ENCODE measurements at regions not wholly inside any gene's neighbourhood (a gene's known extent, or its start where the extent isn't known, plus 50 kb on each side); places are given as distances from the start of the nearest gene placed in this dataset.

DNA sequence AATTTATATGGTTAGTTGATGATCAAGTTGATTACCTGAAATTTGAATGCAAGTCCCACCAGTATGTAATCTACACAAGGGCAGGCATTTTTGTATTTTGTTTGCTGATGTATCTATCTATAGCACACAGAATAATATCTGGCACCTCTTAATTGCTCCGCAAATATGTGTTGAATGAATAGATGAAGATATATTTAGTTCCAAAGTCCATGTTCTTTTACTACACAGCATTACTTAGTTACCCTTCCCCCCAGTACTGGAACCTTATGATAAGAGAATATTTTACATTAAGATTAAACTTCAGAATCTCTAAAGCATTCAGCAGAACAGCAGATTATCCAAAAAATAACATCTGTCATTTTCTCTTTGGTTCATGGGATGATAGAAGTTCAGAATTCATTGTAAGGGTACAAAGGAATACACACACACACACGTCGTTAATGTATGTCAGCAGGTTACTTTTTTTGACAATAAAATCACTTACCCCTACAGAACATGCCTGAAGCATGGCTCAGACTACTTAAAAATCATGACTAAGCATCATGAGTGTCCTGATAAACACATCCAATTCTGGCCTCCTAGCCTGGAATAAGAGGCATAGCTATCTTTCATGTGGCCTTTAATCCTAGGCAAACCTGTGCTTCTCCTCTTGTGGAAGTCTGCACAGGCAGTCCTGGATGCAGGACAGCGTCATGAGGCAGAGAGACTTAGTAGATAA, 148.9 kb upstream of the TBC1D5 start:
- Histone ChIP-seq H3K36me3 (ENCODE audit: insufficient read depth, low read length) (no peaks in the 10 kb centered on the region), H4K20me1 (ENCODE audit: insufficient read depth, low read length) (no peaks in the 10 kb centered on the region), H3K27ac (ENCODE audit: low read depth, low read length) (no peak overlapping the region), H3K27me3 (ENCODE audit: insufficient read depth, low read length) (no peaks in the 10 kb centered on the region), H3K79me2 (ENCODE audit: insufficient read depth, low read length) (no peaks in the 10 kb centered on the region), H3K4me3 (ENCODE audit: insufficient read depth, low read length) (no peak overlapping the region), H3K4me2 (ENCODE audit: insufficient read depth, low read length) (no peak overlapping the region), H2AFZ (ENCODE audit: low read length) (peak overlapping the region; percentile 10), H3K9me3 (ENCODE audit: low read depth, low read length) (no peaks in the 10 kb centered on the region), H3K4me1 (ENCODE audit: insufficient read depth, low read length) (no peaks in the 10 kb centered on the region)
- TF ChIP-seq, protein P1, sequence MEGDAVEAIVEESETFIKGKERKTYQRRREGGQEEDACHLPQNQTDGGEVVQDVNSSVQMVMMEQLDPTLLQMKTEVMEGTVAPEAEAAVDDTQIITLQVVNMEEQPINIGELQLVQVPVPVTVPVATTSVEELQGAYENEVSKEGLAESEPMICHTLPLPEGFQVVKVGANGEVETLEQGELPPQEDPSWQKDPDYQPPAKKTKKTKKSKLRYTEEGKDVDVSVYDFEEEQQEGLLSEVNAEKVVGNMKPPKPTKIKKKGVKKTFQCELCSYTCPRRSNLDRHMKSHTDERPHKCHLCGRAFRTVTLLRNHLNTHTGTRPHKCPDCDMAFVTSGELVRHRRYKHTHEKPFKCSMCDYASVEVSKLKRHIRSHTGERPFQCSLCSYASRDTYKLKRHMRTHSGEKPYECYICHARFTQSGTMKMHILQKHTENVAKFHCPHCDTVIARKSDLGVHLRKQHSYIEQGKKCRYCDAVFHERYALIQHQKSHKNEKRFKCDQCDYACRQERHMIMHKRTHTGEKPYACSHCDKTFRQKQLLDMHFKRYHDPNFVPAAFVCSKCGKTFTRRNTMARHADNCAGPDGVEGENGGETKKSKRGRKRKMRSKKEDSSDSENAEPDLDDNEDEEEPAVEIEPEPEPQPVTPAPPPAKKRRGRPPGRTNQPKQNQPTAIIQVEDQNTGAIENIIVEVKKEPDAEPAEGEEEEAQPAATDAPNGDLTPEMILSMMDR (IDR thresholded peaks at IDR 0.05; ENCODE audit: extremely low read depth, low read depth, low read length), result no peak
- no peak for DNase-seq (ENCODE audit: insufficient read length, low spot score, missing footprints)

DNA sequence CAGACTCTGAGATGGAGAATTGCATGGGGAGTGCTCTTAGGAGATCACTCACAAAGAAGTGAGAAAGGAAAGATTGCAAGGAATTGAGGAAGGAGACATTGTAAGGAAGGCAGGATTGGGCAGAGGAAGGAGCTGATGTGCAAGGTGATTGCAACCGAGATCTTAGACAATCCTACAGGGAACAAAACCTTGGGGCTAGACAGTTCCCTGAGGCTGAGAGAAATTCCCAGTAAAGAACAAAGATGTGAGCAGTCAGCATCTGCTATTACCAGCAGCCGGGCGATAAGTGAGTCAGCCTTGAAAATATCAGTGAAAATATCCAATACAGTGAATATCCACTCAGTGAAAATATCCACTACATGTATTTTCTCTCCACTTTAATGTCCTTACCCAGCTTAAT, 143.6 kb upstream of the TBC1D5 start:
- Histone ChIP-seq H3K4me3 (ENCODE audit: insufficient read depth, low read length) (no peak overlapping the region), H3K27me3 (ENCODE audit: insufficient read depth, low read length) (no peaks in the 10 kb centered on the region), H3K4me2 (ENCODE audit: insufficient read depth, low read length) (no peak overlapping the region), H4K20me1 (ENCODE audit: insufficient read depth, low read length) (no peaks in the 10 kb centered on the region), H3K27ac (ENCODE audit: low read depth, low read length) (no peak overlapping the region), H3K36me3 (ENCODE audit: insufficient read depth, low read length) (no peaks in the 10 kb centered on the region), H3K9me3 (ENCODE audit: low read depth, low read length) (no peaks in the 10 kb centered on the region), H3K4me1 (ENCODE audit: insufficient read depth, low read length) (no peaks in the 10 kb centered on the region), H3K79me2 (ENCODE audit: insufficient read depth, low read length) (no peaks in the 10 kb centered on the region), H2AFZ (ENCODE audit: low read length) (no peak overlapping the region)
- DNase-seq (ENCODE audit: insufficient read length, low spot score, missing footprints), result no peak
- TF ChIP-seq, protein P1 (IDR thresholded peaks at IDR 0.05; ENCODE audit: extremely low read depth, low read depth, low read length), result no peak

DNA sequence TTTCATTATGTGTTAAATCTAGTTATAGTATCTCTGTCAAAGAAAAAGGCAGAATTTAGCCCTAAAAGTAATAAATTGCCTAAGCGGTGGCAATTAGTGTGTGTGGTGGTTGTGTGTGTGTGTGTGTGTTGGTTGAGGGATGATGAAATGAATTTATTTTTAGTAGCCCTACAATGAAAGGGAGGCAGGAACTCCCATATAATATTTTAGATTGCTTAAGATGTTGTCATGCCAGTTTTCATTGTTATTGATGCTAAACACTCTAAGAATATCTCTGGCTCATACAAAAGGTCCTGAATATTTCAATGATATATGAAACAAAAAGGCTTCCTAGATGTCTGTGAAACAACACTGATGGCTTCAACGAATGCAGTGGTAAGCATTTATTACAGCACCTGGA, 140.6 kb upstream of the TBC1D5 start:
- Histone ChIP-seq H3K79me2 (ENCODE audit: insufficient read depth, low read length) (no peaks in the 10 kb centered on the region), H3K4me1 (ENCODE audit: insufficient read depth, low read length) (no peaks in the 10 kb centered on the region), H3K4me3 (ENCODE audit: insufficient read depth, low read length) (no peak overlapping the region), H2AFZ (ENCODE audit: low read length) (no peak overlapping the region), H3K4me2 (ENCODE audit: insufficient read depth, low read length) (no peak overlapping the region), H3K27ac (ENCODE audit: low read depth, low read length) (no peak overlapping the region), H4K20me1 (ENCODE audit: insufficient read depth, low read length) (no peaks in the 10 kb centered on the region), H3K9me3 (ENCODE audit: low read depth, low read length) (no peaks in the 10 kb centered on the region), H3K36me3 (ENCODE audit: insufficient read depth, low read length) (no peaks in the 10 kb centered on the region), H3K27me3 (ENCODE audit: insufficient read depth, low read length) (no peaks in the 10 kb centered on the region)
- TF ChIP-seq, protein P1 (IDR thresholded peaks at IDR 0.05; ENCODE audit: extremely low read depth, low read depth, low read length), result no peak
- DNase-seq (ENCODE audit: insufficient read length, low spot score, missing footprints), result no peak

DNA sequence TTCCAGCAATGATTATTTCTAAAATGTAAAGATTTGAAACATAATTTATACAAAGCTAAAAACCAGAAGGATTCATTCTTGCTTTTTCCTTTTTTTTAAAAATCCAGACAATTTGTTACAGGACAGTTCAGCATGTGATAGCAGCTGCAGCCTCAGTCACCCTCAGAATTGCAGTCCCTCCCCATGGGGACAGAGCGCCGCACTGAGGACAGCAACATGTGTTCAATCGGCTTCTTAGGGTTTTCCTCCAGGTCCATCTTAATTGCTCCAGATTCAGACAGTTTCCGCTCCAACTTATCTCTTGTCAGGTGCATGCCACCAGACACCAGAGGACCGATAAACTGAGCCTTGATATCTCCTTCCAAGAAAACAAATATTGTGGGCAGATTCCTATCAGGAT, 134.9 kb upstream of the TBC1D5 start:
- Histone ChIP-seq H3K27me3 (ENCODE audit: insufficient read depth, low read length) (no peaks in the 10 kb centered on the region), H3K9me3 (ENCODE audit: low read depth, low read length) (no peaks in the 10 kb centered on the region), H4K20me1 (ENCODE audit: insufficient read depth, low read length) (no peaks in the 10 kb centered on the region), H3K4me3 (ENCODE audit: insufficient read depth, low read length) (no peak overlapping the region), H3K27ac (ENCODE audit: low read depth, low read length) (no peak overlapping the region), H3K4me1 (ENCODE audit: insufficient read depth, low read length) (no peaks in the 10 kb centered on the region), H3K36me3 (ENCODE audit: insufficient read depth, low read length) (no peaks in the 10 kb centered on the region), H3K79me2 (ENCODE audit: insufficient read depth, low read length) (no peaks in the 10 kb centered on the region), H2AFZ (ENCODE audit: low read length) (no peak overlapping the region), H3K4me2 (ENCODE audit: insufficient read depth, low read length) (no peak overlapping the region)
- TF ChIP-seq, protein P1 (IDR thresholded peaks at IDR 0.05; ENCODE audit: extremely low read depth, low read depth, low read length), result no peak
- no peak for DNase-seq (ENCODE audit: insufficient read length, low spot score, missing footprints)
